Neuronal stem cell (in vitro differentiated cells): ENCODE measurements at regions not wholly inside any gene's neighbourhood (a gene's known extent, or its start where the extent isn't known, plus 50 kb on each side); places are given as distances from the start of the nearest gene placed in this dataset.
"Not testable (repeated sequence)": the region's sequence is repeated elsewhere in the genome, so short reads cannot be mapped to it uniquely, and the experiment has no call there.

Source experiments
- DNase-seq: peaks from one replicate; pipeline ENCODE4 v3.0.0-alpha.2; 2013; ENCODE audit warnings: low spot score
- H2AFZ ChIP-seq: one replicate; pipeline ENCODE4 v1.6.1; 2013; ENCODE audit warnings: mild to moderate bottlenecking, low read length, inconsistent platforms
- H2AK5ac ChIP-seq: 2 replicates; pipeline ENCODE4 v1.6.1; 2013; ENCODE audit warnings: low read depth, mild to moderate bottlenecking, inconsistent platforms, low read length, moderate library complexity, mixed read lengths
- H2BK120ac ChIP-seq: 2 replicates; pipeline ENCODE4 v1.6.1; 2013; ENCODE audit warnings: low read depth, mild to moderate bottlenecking, inconsistent platforms, low read length, moderate library complexity, mixed read lengths
- H2BK12ac ChIP-seq: one replicate; pipeline ENCODE4 v1.6.1; 2013; ENCODE audit warnings: low read length, inconsistent platforms
- H2BK15ac ChIP-seq: 2 replicates; pipeline ENCODE4 v1.6.1; 2013; ENCODE audit warnings: mild to moderate bottlenecking, low read length, inconsistent platforms, mixed read lengths
- H2BK5ac ChIP-seq: one replicate; pipeline ENCODE4 v1.6.1; 2013; ENCODE audit warnings: inconsistent platforms, mild to moderate bottlenecking, low read length, moderate library complexity
- H3K14ac ChIP-seq: one replicate; pipeline ENCODE4 v1.6.1; 2013; ENCODE audit warnings: low read length, inconsistent platforms
- H3K18ac ChIP-seq: 2 replicates; pipeline ENCODE4 v1.6.1; 2013; ENCODE audit warnings: low read length, inconsistent platforms
- H3K23ac ChIP-seq: 2 replicates; pipeline ENCODE4 v1.6.1; 2013; ENCODE audit warnings: low read depth, mild to moderate bottlenecking, mixed read lengths, low read length, inconsistent platforms; ENCODE audit not compliant: poor library complexity
- H3K27ac ChIP-seq: replicated peaks from 3 replicates; pipeline ENCODE4 v1.5.1; 2013; ENCODE audit warnings: low read length, inconsistent platforms
- H3K27me3 ChIP-seq, 3 experiments: 2 replicates each; pipeline ENCODE4 v1.6.1; 2013; ENCODE audit warnings: low read length in 3 of 3, mild to moderate bottlenecking in 2 of 3, inconsistent platforms in 1 of 3, low read depth in 1 of 3, mixed read lengths in 1 of 3, moderate library complexity in 1 of 3; ENCODE audit not compliant: control insufficient read depth in 3 of 3, insufficient read depth in 3 of 3
- H3K36me3 ChIP-seq, 2 donors: replicated peaks in 1 of 2; 2 replicates each; pipeline ENCODE4 v1.6.1; 2013; ENCODE audit warnings: low read length in 2 of 2; ENCODE audit not compliant: control insufficient read depth in 2 of 2, insufficient read depth in 2 of 2
- H3K4ac ChIP-seq: 2 replicates; pipeline ENCODE4 v1.6.1; 2013; ENCODE audit warnings: inconsistent platforms, mild to moderate bottlenecking, low read length, moderate library complexity
- H3K4me1 ChIP-seq, 2 donors: 1 replicate in 1 of 2; 2 replicates in 1 of 2; pipeline ENCODE4 v1.6.1; 2013; ENCODE audit warnings: low read length in 2 of 2, low read depth in 1 of 2; ENCODE audit not compliant: control insufficient read depth in 2 of 2, insufficient read depth in 1 of 2
- H3K4me2 ChIP-seq: one replicate; pipeline ENCODE4 v1.6.1; 2013; ENCODE audit warnings: mild to moderate bottlenecking, low read length, inconsistent platforms; ENCODE audit not compliant: insufficient read depth, poor library complexity, severe bottlenecking
- H3K4me3 ChIP-seq, 2 donors: 2 replicates each; pipeline ENCODE4 v1.5.1; 2013; ENCODE audit warnings: low read length in 2 of 2, mild to moderate bottlenecking in 2 of 2, inconsistent platforms in 1 of 2, moderate library complexity in 1 of 2
- H3K79me1 ChIP-seq: one replicate; pipeline ENCODE4 v1.6.1; 2013; ENCODE audit warnings: low read depth, mild to moderate bottlenecking, inconsistent platforms, low read length, moderate library complexity
- H3K9ac ChIP-seq: one replicate; pipeline ENCODE4 v1.6.1; 2013; ENCODE audit warnings: mild to moderate bottlenecking, low read depth, low read length, inconsistent platforms; ENCODE audit not compliant: poor library complexity
- H3K9me3 ChIP-seq, 2 donors: replicated peaks in 1 of 2; 2 replicates each; pipeline versions ENCODE3 to v1.6.1; 2013; ENCODE audit warnings: low read length in 2 of 2, mild to moderate bottlenecking in 2 of 2, inconsistent platforms in 1 of 2, low read depth in 1 of 2, mixed read lengths in 1 of 2, moderate library complexity in 1 of 2; ENCODE audit not compliant: control insufficient read depth in 2 of 2, insufficient read depth in 1 of 2
- H4K8ac ChIP-seq: one replicate; pipeline ENCODE4 v1.6.1; 2013; ENCODE audit warnings: low read depth, mild to moderate bottlenecking, inconsistent platforms, low read length, moderate library complexity
- H4K91ac ChIP-seq: one replicate; pipeline ENCODE4 v1.6.1; 2013; ENCODE audit warnings: low read length, low read depth, mild to moderate bottlenecking, inconsistent platforms; ENCODE audit not compliant: poor library complexity
- WGBS, 2 donors: extraction: QIAGEN DNeasy Blood & Tissue Kit; methylation state at CpG; one replicate each; pipeline ENCODE4 v1.1.7; 2013; ENCODE audit warnings: missing lambda C conversion rate in 2 of 2, mixed read lengths in 1 of 2; ENCODE audit not compliant: insufficient read length in 2 of 2, insufficient replicate concordance in 1 of 2; ENCODE audit errors: extremely low coverage in 2 of 2; 5-methylcytosine and 5-hydroxymethylcytosine counted together

DNA sequence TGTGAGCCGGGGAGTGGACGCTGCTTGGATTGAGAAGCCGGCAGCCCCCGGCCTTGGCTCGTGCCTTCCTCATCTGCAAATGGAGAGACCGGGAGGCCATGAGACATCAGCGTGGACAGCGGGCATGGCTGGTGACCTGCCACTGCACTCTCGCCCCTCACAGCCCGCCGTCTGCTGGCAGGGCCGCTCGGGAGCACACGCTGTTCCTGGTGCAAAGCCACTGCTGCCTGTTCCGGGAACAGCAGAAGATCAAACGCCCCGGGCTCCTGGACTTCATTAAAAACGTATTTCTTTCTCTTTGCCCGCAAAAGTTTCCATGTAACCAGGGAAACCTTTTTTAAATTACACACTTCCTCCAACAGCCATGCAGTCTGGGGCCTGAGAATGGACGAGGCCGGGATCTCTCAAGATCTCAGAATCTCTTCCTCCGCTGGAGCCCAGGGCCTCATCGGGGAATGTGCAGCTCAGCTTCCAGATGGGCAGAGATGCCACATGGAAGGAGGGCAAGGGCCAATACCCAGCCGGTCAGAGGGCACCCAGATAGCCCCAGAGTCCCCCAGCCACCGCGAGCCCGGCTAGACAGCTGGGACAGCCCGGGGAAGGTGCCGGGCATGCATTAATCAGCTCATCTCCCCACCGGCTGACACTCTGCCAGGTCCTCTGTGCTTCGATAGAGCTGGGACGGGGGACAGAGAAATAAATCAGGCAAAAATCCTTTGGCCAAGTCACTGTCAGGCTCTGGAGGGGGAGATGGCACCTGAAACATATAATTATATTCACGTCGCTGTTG, 62.8 kb upstream of the PRR5 start:
- H3K4ac ChIP-seq, result no peak overlapping the region
- peak overlapping the region; percentile 21 for H3K14ac ChIP-seq
- no peak overlapping the region for H4K8ac ChIP-seq
- no peaks in the 10 kb centered on the region for H3K27me3 ChIP-seq
- peak overlapping the region; percentile 66 for H2BK5ac ChIP-seq
- no peaks in the 10 kb centered on the region for H3K9me3 ChIP-seq
- H4K91ac ChIP-seq, result no peak overlapping the region
- H3K18ac ChIP-seq, result peak overlapping the region; percentile 76
- WGBS, 2 donors, result no CpG with 5 or more reads among the region's 34 CpGs
- H2BK12ac ChIP-seq, result peak overlapping the region; percentile 22
- no peak overlapping the region for H2BK120ac ChIP-seq
- peaks cover 0 to 2% of the 10 kb centered on the region in 2 donors for H3K4me1 ChIP-seq
- no peak overlapping the region for H3K4me2 ChIP-seq
- H2AK5ac ChIP-seq, result peak overlapping the region; percentile 70
- no peaks in the 10 kb centered on the region for H3K36me3 ChIP-seq
- H3K79me1 ChIP-seq, result no peaks in the 10 kb centered on the region
- H3K4me3 ChIP-seq, result no peak overlapping the region
- peak overlapping the region; percentile 6 for H2BK15ac ChIP-seq
- peak overlapping the region; percentile 0 for H2AFZ ChIP-seq
- no peak overlapping the region for H3K9ac ChIP-seq
- no peak overlapping the region for H3K27ac ChIP-seq
- DNase-seq, result no peak
- H3K23ac ChIP-seq, result no peak overlapping the region

DNA sequence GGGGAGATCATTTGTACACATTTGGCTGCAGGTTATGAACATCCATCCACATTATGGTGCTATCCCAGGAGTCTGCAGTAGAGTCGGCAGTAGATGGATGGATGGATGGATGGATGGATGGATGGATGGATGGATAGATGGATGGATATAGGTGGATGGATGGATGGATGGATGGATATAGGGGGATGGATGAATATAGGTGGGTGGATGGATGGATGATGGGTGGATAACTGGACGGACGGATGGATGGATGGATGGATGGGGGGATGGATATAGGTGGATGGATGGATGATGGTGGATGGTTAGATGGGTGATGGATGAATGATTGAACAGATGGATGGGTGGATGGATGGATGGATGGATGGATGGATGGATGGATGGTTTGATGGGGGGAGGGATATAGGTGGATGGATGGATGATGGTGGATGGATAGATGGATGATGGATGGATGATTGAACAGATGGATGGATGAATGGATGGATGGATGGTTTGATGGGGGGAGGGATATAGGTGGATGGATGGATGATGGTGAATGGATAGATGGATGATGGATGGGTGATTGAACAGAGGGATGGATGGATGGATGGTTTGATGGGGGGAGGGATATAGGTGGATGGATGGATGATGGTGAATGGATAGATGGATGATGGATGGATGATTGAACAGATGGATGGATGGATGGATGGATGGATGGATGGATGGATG, 65.3 kb upstream of the PRR5 start:
- H3K4me1 ChIP-seq, H2BK15ac ChIP-seq, H2BK120ac ChIP-seq, H2AFZ ChIP-seq, H3K4ac ChIP-seq, H3K4me2 ChIP-seq, DNase-seq, H3K18ac ChIP-seq, H3K27ac ChIP-seq, H3K27me3 ChIP-seq, H3K4me3 ChIP-seq, H3K23ac ChIP-seq, H3K36me3 ChIP-seq, H2AK5ac ChIP-seq, H4K91ac ChIP-seq, H2BK5ac ChIP-seq, H3K9me3 ChIP-seq, H3K79me1 ChIP-seq, H4K8ac ChIP-seq, H2BK12ac ChIP-seq: not testable (repeated sequence)
- Histone ChIP-seq H3K9ac (peak overlapping the region; percentile 44), H3K14ac (peak overlapping the region; percentile 63)
- 100% methylated on average over 1 to 2 of the region's 3 CpGs for WGBS, 2 donors

DNA sequence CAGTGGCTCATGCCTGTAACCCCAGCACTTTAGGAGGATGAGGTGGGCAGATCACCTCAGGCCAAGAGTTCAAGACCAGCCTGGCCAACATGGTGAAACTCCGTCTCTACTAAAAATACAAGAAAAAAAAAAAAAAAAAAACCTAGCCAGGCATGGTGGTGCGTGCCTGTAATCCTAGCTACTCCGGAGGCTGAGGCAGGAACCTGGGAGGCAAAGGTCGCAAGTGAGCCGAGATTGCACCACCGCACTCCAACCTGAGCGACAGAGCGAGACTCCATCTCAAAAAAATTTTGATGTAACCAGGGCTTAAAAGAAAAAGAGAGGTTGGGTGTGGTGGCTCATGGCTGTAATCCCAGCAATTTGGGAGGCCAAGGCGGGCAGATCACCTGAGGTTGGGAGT, 66.4 kb upstream of the PRR5 start:
- no CpG with 5 or more reads among the region's 9 CpGs for WGBS, 2 donors

More for the DNA sequence above, 66.4 kb upstream of the PRR5 start:
- H3K4ac ChIP-seq, H2BK12ac ChIP-seq, H3K14ac ChIP-seq, H3K4me3 ChIP-seq, H3K4me1 ChIP-seq, H3K27ac ChIP-seq, H3K27me3 ChIP-seq, H2AK5ac ChIP-seq, H3K36me3 ChIP-seq, H2AFZ ChIP-seq, H2BK120ac ChIP-seq, H2BK5ac ChIP-seq, H3K4me2 ChIP-seq, H3K18ac ChIP-seq, DNase-seq, H3K23ac ChIP-seq, H4K91ac ChIP-seq, H3K79me1 ChIP-seq, H2BK15ac ChIP-seq, H3K9me3 ChIP-seq, H3K9ac ChIP-seq, H4K8ac ChIP-seq: not testable (repeated sequence)
